Tibial nerve (tissue), 4 donors: ENCODE measurements at regions not wholly inside any gene's neighbourhood (a gene's known extent, or its start where the extent isn't known, plus 50 kb on each side); places are given as distances from the start of the nearest gene placed in this dataset.

Experiments
- DNase-seq, 2 donors: peaks; one replicate each; pipeline ENCODE4 v3.0.0-alpha.2; 2019; ENCODE audit warnings: low spot score in 2 of 2
- H3K27ac ChIP-seq, 4 donors: fragments of 200-600 bp; sonication (generic) in 3 of 4; one replicate each; pipeline ENCODE4 v1.5.1; 2017 to 2019; ENCODE audit warnings: mild to moderate bottlenecking in 1 of 4
- H3K27me3 ChIP-seq, 2 donors: fragments of 200-600 bp; sonication (generic) in 1 of 2; one replicate each; pipeline versions ENCODE4 v1.5.1 to v1.6.0; 2017 to 2019
- H3K36me3 ChIP-seq, 3 donors: fragments of 200-600 bp; sonication (generic); one replicate each; pipeline ENCODE4 v1.5.1; 2018 to 2019
- H3K4me1 ChIP-seq, 4 donors: fragments of 200-600 bp; sonication (generic) in 3 of 4; one replicate each; pipeline ENCODE4 v1.5.1; 2017 to 2019
- H3K4me3 ChIP-seq, 4 donors: fragments of 200-600 bp; sonication (generic) in 3 of 4; one replicate each; pipeline ENCODE4 v1.5.1; 2017 to 2019; ENCODE audit warnings: mild to moderate bottlenecking in 1 of 4, moderate library complexity in 1 of 4
- H3K9me3 ChIP-seq, 4 donors: fragments of 200-600 bp; sonication (generic) in 3 of 4; one replicate each; pipeline ENCODE4 v1.5.1; 2017 to 2019
- EP300 ChIP-seq, 2 donors: sonication (generic); formaldehyde crosslinking; IDR thresholded peaks; one replicate each; pipeline ENCODE4 v1.6.1; 2017; ENCODE audit warnings: antibody characterized with exemption in 2 of 2, mild to moderate bottlenecking in 1 of 2
- POLR2A ChIP-seq, 2 donors: fragments of 450-650 bp; IDR thresholded peaks; one replicate each; pipeline ENCODE4 v1.6.1; 2017; ENCODE audit warnings: antibody characterized with exemption in 2 of 2, mild to moderate bottlenecking in 2 of 2, moderate library complexity in 2 of 2
- WGBS, 2 donors: methylation state at CpG; one replicate each; pipeline ENCODE4 v1.1.5; 2018; 5-methylcytosine and 5-hydroxymethylcytosine counted together
- TF ChIP-seq, protein P1 (sequence below), 5 experiments: fragments of 200-600 bp in 3 of 5; fragments of 450-650 bp in 2 of 5; sonication (generic) in 3 of 5; IDR thresholded peaks; one replicate each; pipeline ENCODE4 v1.5.1; 2016 to 2019; ENCODE audit warnings: antibody characterized with exemption in 5 of 5, mild to moderate bottlenecking in 3 of 5, moderate library complexity in 2 of 5

DNA sequence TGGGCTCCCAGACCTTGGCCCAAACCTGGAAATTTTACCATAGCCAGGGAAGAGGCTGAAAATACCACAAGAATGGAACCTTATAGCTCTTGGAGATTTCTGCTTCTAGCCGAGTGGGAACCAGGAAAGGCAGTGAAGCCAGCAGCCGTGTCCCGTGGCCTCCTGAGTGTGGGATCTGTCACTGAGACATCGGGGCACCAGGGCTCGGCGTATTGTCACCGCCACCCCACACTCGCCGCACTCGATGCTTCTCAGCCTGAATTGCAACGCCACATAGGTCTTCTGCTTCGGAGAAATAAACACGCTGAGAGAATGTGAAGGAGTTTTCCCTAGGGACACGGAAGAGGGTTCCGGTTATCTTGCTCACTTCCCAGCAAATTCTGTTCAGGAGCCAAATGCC, 61.5 kb downstream of the DLL1 start:
- DNase-seq = no peak
- TF ChIP-seq, protein P1, sequence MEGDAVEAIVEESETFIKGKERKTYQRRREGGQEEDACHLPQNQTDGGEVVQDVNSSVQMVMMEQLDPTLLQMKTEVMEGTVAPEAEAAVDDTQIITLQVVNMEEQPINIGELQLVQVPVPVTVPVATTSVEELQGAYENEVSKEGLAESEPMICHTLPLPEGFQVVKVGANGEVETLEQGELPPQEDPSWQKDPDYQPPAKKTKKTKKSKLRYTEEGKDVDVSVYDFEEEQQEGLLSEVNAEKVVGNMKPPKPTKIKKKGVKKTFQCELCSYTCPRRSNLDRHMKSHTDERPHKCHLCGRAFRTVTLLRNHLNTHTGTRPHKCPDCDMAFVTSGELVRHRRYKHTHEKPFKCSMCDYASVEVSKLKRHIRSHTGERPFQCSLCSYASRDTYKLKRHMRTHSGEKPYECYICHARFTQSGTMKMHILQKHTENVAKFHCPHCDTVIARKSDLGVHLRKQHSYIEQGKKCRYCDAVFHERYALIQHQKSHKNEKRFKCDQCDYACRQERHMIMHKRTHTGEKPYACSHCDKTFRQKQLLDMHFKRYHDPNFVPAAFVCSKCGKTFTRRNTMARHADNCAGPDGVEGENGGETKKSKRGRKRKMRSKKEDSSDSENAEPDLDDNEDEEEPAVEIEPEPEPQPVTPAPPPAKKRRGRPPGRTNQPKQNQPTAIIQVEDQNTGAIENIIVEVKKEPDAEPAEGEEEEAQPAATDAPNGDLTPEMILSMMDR (IDR thresholded peaks at IDR 0.05) = no peak
- TF ChIP-seq POLR2A (IDR thresholded peaks at IDR 0.05) = no peak
- no peak for TF ChIP-seq EP300 (IDR thresholded peaks at IDR 0.05)
- Histone ChIP-seq H3K36me3 (no peaks in the 10 kb centered on the region), H3K4me3 (no peak overlapping the region), H3K9me3 (no peaks in the 10 kb centered on the region), H3K27ac (no peak overlapping the region), H3K4me1 (no peaks in the 10 kb centered on the region), H3K27me3 (no peaks in the 10 kb centered on the region)
- WGBS, 2 donors = 86 to 90% methylated on average over 15 of the region's 15 CpGs

- Histone ChIP-seq H3K4me3 (no peak overlapping the region), H3K36me3 (no peaks in the 10 kb centered on the region), H3K4me1 (no peaks in the 10 kb centered on the region), H3K27ac (no peak overlapping the region), H3K27me3 (no peaks in the 10 kb centered on the region), H3K9me3 (no peaks in the 10 kb centered on the region)
- WGBS, 2 donors = 86 to 87% methylated on average over 14 of the region's 14 CpGs
- DNase-seq = no peak
- TF ChIP-seq EP300 (IDR thresholded peaks at IDR 0.05) (no peak), POLR2A (IDR thresholded peaks at IDR 0.05) (no peak)
- TF ChIP-seq, protein P1 (IDR thresholded peaks at IDR 0.05) = no peak
These were observed 62.0 kb downstream of the DLL1 start for GRCh38 chr6:170228946-170229310.

DNA sequence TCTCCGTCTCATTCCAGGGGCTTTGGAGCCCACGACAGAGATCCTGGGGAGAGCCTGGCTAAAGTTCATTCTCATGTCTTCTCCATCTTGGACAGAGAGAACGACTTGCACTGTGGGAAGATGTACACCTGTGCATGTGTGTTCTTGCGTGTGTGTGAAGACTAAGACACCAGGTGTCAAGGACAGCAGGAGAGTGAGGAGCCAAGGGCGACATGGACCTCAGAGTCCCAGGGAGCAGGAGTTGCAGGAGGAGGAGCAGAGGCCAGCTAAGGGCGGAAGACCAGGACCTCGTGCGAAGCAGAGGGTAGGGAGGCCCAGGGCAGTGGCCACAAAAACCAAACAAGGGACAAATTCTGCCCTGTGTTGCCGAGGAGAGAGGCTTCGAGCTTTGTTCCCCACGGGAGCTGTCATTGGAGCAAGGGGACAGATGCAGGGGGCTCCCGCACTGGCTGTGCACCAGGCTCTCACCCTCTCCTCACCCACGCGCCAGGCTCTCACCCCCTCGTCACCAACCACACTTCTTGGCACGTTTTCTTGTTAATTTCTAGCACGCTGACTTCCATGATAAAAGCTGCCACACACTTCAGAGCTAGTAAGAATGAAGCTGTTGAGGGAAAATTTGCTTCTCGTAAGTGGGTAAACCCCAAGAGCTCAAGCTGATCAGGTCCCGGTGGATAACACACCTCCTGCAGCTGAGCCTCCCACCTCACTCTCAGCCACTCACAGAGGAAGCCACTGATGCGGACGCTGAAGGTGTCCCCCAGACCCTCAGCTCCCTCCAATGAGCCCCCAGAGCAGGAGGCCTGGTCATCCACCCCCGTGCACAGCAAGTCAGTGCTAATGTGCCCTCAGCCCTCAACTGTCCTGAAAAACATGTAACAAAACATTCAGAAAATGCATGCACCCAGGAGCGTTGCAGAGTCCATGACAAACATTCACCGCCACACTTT, 62.6 kb downstream of the DLL1 start:
- Histone ChIP-seq H3K27me3 (no peaks in the 10 kb centered on the region), H3K4me1 (peaks cover 0 to 2% (median 0%) of the 10 kb centered on the region in 4 donors), H3K9me3 (no peaks in the 10 kb centered on the region), H3K27ac (no peak overlapping the region), H3K4me3 (no peak overlapping the region), H3K36me3 (no peaks in the 10 kb centered on the region)
- TF ChIP-seq EP300 (IDR thresholded peaks at IDR 0.05) (no peak), POLR2A (IDR thresholded peaks at IDR 0.05) (no peak)
- TF ChIP-seq, protein P1 (IDR thresholded peaks at IDR 0.05) = no peak
- DNase-seq = no peak
- WGBS, 2 donors = 77 to 82% methylated on average over 24 of the region's 24 CpGs

DNA sequence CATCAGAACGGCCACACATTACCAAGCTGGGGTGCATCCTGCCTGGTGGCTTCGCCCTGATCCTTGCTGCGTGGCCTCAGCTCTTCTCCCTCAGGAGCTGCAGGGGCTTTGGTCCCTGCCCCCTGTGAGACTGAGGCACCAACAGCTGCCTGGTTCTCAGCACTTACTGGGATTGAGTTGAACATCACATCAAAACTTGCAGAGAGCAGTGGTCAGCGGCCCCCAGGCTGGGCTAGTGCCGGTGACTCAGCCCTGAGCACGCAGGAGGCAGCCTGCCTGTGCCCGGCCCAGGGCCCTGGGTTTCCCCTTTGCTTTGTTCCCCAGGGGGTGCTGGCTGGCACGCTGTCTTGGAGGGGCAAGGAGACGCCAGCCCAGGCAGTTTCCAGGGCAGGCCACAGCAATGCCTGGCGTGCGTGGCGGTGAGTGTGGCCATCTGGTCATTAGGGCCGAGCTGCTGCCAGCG, 63.3 kb downstream of the DLL1 start:
- TF ChIP-seq POLR2A (IDR thresholded peaks at IDR 0.05) (no peak), EP300 (IDR thresholded peaks at IDR 0.05) (no peak)
- TF ChIP-seq, protein P1 (IDR thresholded peaks at IDR 0.05) = no peak
- 88 to 91% methylated on average over 6 to 14 of the region's 14 CpGs for WGBS, 2 donors
- no peaks in the 10 kb centered on the region for H3K9me3 ChIP-seq
- no peak overlapping the region for H3K4me3 ChIP-seq
- peaks cover 0 to 9% (median 0%) of the 10 kb centered on the region in 4 donors for H3K4me1 ChIP-seq
- no peak overlapping the region for H3K27ac ChIP-seq
- DNase-seq = no peak
- H3K36me3 ChIP-seq = no peaks in the 10 kb centered on the region
- peaks cover 0 to 4% of the 10 kb centered on the region in 2 donors for H3K27me3 ChIP-seq

DNA sequence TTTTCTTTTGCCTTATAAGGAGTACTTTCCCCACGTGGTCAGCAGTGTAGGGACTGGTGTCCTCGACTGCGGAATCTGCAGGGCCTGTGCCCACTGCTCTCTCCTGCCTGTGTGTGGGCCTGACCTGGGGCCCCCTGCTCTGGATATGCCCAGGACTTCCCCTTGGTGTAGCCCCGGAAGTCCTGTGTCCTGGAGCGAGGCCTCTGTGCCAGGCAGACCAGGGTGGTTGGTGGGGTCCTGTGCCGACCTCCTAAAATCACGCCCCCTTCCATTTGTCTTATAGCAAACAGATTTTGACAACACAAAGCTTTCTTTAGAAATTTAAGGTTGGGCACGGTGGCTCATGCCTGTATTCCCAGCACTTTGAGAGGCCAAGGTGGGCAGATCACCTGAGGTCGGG, 64.2 kb downstream of the DLL1 start:
- Histone ChIP-seq H3K36me3 (no peaks in the 10 kb centered on the region), H3K27ac (no peak overlapping the region), H3K4me3 (no peak overlapping the region), H3K9me3 (no peaks in the 10 kb centered on the region), H3K27me3 (peaks cover 0 to 4% of the 10 kb centered on the region in 2 donors), H3K4me1 (peaks cover 0 to 9% (median 0%) of the 10 kb centered on the region in 4 donors)
- TF ChIP-seq POLR2A (IDR thresholded peaks at IDR 0.05) (no peak), EP300 (IDR thresholded peaks at IDR 0.05) (no peak)
- TF ChIP-seq, protein P1 (IDR thresholded peaks at IDR 0.05) = no peak
- no peak for DNase-seq
- WGBS, 2 donors = 78 to 82% methylated on average over 9 of the region's 9 CpGs
